ENCODE measurements at regions not wholly inside any gene's neighbourhood (a gene's known extent, or its start where the extent isn't known, plus 50 kb on each side); places are given as distances from the start of the nearest gene placed in this dataset.

DNA sequence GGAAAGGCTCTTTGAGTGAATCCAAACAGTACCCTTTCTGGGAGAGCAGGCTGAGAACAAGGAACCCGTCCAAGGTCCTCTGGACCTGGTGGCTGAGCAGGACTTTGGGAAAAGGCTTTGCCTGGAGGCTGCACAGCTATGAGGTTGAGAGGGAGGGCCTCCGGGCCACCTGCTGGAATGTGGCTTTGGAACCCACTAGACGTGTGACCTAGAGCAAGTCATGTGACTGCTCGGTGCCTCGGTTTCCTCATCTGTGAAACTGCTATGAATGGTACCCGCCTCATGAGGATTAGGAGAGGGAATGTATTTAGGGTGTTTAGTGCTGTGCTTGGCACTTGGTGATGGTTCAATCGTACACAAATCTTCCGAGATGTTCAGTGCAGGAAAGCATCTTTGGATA, 50.4 kb downstream of the HAPSTR1 start:
- intact Hi-C loops (cut with DNase I; ENCODE audit: low total_unique reads): no loop called here
- Histone ChIP-seq H3K27ac (no peak overlapping the region), H3K4me1 (peaks cover 0 to 5% of the 10 kb centered on the region in 2 donors), H3K36me3 (no peaks in the 10 kb centered on the region), H3K27me3 (no peaks in the 10 kb centered on the region), H3K4me3 (no peak overlapping the region), H3K9me3 (no peaks in the 10 kb centered on the region)
- TF ChIP-seq POLR2A (IDR thresholded peaks at IDR 0.05): no peak
- TF ChIP-seq POLR2AphosphoS5 (IDR thresholded peaks at IDR 0.05): no peak
- DNase-seq (ENCODE audit: low spot score in 2 of 2): no peak

DNA sequence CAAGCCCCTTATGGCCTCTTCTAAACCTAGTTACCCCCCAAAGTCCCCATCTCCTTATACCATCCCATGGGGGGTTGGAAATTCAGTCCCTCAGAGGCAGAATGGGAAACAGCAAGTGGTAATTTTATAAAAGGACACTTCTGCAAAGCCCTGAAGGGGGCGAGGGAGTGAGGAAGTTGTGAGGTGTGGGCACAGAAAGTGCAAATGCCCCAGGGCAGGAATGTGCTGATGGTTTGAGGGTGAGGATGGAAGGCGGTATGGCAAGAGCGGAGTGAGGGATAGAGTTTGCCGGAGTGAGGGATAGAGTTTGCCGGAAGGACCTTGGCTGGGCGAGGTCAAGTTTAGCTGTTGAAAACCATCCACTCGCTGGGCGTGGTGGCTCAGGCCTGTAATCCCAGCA, 52.7 kb downstream of the HAPSTR1 start:
- no peak for DNase-seq (ENCODE audit: low spot score in 2 of 2)
- TF ChIP-seq POLR2A (IDR thresholded peaks at IDR 0.05) (no peak), POLR2AphosphoS5 (IDR thresholded peaks at IDR 0.05) (no peak), CTCF (IDR thresholded peaks at IDR 0.05) (no peak)
- no peaks in the 10 kb centered on the region for H3K9me3 ChIP-seq
- H3K4me1 ChIP-seq: peaks cover 0 to 2% of the 10 kb centered on the region in 2 donors
- H3K36me3 ChIP-seq: no peaks in the 10 kb centered on the region
- no peak overlapping the region for H3K27ac ChIP-seq
- no peaks in the 10 kb centered on the region for H3K27me3 ChIP-seq
- no peak overlapping the region for H3K4me3 ChIP-seq
- intact Hi-C loops (cut with DNase I; ENCODE audit: low total_unique reads): no loop called here

GRCh38 chr16:9148374-9149015, 57.1 kb downstream of the HAPSTR1 start:
- no peak for DNase-seq (ENCODE audit: low spot score in 2 of 2)
- Histone ChIP-seq H3K4me1 (no peaks in the 10 kb centered on the region), H3K27me3 (no peaks in the 10 kb centered on the region), H3K9me3 (no peaks in the 10 kb centered on the region), H3K27ac (no peak overlapping the region), H3K4me3 (no peak overlapping the region), H3K36me3 (no peaks in the 10 kb centered on the region)
- intact Hi-C loops (cut with DNase I; ENCODE audit: low total_unique reads): no loop called here
- TF ChIP-seq CTCF (IDR thresholded peaks at IDR 0.05) (no peak), POLR2A (IDR thresholded peaks at IDR 0.05) (no peak), POLR2AphosphoS5 (IDR thresholded peaks at IDR 0.05) (no peak)

GRCh38 chr16:9151074-9151473, 59.6 kb downstream of the HAPSTR1 start:
- no peak overlapping the region for H3K27ac ChIP-seq
- no peak overlapping the region for H3K4me3 ChIP-seq
- peaks cover 0 to 5% of the 10 kb centered on the region in 2 donors for H3K27me3 ChIP-seq
- no peak for DNase-seq (ENCODE audit: low spot score in 2 of 2)
- TF ChIP-seq CTCF (IDR thresholded peaks at IDR 0.05) (no peak), POLR2AphosphoS5 (IDR thresholded peaks at IDR 0.05) (no peak), POLR2A (IDR thresholded peaks at IDR 0.05) (no peak)
- intact Hi-C loops (cut with DNase I; ENCODE audit: low total_unique reads): no loop called here
- H3K4me1 ChIP-seq: no peaks in the 10 kb centered on the region
- no peaks in the 10 kb centered on the region for H3K9me3 ChIP-seq
- no peaks in the 10 kb centered on the region for H3K36me3 ChIP-seq

DNA sequence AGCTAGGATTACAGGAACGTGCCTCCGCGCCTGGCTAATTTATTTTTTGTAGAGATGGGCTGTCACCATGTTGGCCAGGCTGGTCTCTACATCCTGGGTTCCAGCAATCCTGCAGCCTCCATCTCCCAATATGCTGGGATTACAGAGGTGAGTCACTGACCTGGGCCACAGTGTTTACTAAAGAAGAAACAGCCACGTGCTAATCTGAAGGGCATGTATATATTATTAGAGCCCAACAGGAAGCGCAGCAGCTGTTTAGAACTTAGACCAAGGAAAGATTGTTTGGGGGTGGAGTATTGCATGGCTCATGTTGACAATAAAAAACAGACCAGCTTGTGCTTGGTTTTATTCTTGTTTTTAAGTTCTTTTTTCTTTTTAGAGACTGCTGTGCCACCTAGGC, 60.2 kb downstream of the HAPSTR1 start:
- intact Hi-C loops (cut with DNase I; ENCODE audit: low total_unique reads): no loop called here

More for the DNA sequence above, 60.2 kb downstream of the HAPSTR1 start:
- TF ChIP-seq CTCF (IDR thresholded peaks at IDR 0.05): no peak
- TF ChIP-seq POLR2AphosphoS5 (IDR thresholded peaks at IDR 0.05): no peak
- no peak for TF ChIP-seq POLR2A (IDR thresholded peaks at IDR 0.05)
- DNase-seq (ENCODE audit: low spot score in 2 of 2): no peak
- Histone ChIP-seq H3K4me1 (no peaks in the 10 kb centered on the region), H3K27me3 (peaks cover 0 to 5% of the 10 kb centered on the region in 2 donors), H3K4me3 (no peak overlapping the region), H3K27ac (no peak overlapping the region), H3K9me3 (no peaks in the 10 kb centered on the region), H3K36me3 (no peaks in the 10 kb centered on the region)

Data from breast epithelium (tissue), 4 donors.